Panc1 (cell line): ENCODE measurements at regions not wholly inside any gene's neighbourhood (a gene's known extent, or its start where the extent isn't known, plus 50 kb on each side); places are given as distances from the start of the nearest gene placed in this dataset.

Source experiments
- POLR2AphosphoS5 ChIP-seq: IDR thresholded peaks from 2 replicates; pipeline ENCODE4 v1.6.1; 2012; ENCODE audit warnings: mild to moderate bottlenecking, low read depth, low read length, moderate library complexity
- TF ChIP-seq, protein P1 (sequence below): fragments of 450-650 bp; IDR thresholded peaks from 2 replicates; pipeline ENCODE4 v1.5.1; 2017; ENCODE audit warnings: mild to moderate bottlenecking

DNA sequence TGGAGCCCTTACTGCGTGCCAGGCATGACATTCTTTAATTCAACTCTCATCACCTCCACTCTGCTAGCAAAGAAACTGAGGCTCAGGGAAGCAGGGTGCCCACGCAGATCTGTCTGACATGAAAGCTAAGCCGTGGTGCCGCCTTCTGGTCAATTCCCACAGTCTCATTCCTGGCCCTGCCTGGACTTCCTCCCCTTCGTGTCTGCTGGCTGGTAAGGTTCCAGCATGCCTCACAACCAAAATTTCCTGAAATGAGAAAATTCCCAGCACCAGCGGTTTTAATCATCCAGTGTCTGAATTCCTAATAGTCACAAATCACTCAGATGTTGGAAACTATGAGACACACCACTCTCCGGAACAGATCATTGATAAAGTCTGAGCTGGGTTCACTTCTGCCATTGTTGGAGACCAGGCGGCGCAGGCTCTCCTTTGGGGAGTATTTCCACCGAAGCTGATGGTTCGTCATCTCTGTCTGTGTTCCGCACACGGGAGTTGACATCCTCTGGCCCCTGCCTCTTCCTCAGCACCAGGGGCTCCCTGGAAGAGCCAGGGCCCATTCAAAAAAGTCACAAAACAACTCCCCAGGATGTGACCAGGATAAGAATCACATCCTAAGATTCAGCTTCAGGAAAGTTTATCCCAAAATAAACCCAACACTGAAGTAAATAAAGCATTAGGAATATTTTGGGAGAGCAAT lies 167.7 kb downstream of the PLPP3 start:
- TF ChIP-seq, protein P1, sequence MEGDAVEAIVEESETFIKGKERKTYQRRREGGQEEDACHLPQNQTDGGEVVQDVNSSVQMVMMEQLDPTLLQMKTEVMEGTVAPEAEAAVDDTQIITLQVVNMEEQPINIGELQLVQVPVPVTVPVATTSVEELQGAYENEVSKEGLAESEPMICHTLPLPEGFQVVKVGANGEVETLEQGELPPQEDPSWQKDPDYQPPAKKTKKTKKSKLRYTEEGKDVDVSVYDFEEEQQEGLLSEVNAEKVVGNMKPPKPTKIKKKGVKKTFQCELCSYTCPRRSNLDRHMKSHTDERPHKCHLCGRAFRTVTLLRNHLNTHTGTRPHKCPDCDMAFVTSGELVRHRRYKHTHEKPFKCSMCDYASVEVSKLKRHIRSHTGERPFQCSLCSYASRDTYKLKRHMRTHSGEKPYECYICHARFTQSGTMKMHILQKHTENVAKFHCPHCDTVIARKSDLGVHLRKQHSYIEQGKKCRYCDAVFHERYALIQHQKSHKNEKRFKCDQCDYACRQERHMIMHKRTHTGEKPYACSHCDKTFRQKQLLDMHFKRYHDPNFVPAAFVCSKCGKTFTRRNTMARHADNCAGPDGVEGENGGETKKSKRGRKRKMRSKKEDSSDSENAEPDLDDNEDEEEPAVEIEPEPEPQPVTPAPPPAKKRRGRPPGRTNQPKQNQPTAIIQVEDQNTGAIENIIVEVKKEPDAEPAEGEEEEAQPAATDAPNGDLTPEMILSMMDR = no peak
- no peak for TF ChIP-seq POLR2AphosphoS5
